GM21528 (cell line): ENCODE measurements at regions not wholly inside any gene's neighbourhood (a gene's known extent, or its start where the extent isn't known, plus 50 kb on each side); places are given as distances from the start of the nearest gene placed in this dataset.

Source experiments
- ATAC-seq: cut with Tn5 transposase; IDR thresholded peaks from one replicate; pipeline ENCODE4 v1.9.1; 2021; ENCODE audit warnings: mild to moderate bottlenecking, moderate library complexity; ENCODE audit not compliant: unreplicated experiment, low FRiP score

DNA sequence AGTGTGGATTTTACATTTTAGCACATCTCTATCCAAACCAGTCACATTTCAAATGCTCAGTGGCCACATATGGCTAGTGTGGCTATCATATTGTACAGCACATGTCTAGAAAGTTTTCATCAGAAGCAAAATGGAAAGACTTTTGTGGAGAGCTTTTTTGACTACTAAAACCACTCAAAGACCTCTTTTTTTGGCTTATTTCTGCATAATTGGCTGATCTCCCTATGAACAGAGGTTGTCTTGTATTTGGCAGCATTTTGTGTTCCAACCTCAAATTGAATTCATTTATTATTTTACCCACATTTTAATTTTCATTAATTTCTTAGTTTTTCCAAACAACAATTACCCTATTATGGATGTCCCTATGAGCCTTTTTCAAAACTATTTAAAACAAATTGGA lies 395.7 kb downstream of the TLE1 start:
- ATAC-seq, result no peak

- no peak for ATAC-seq
Measured at GRCh38 chr9:81292056-81292805, 397.1 kb downstream of the TLE1 start.

- no peak for ATAC-seq
Measured at GRCh38 chr9:81289622-81290021, 399.7 kb downstream of the TLE1 start.

DNA sequence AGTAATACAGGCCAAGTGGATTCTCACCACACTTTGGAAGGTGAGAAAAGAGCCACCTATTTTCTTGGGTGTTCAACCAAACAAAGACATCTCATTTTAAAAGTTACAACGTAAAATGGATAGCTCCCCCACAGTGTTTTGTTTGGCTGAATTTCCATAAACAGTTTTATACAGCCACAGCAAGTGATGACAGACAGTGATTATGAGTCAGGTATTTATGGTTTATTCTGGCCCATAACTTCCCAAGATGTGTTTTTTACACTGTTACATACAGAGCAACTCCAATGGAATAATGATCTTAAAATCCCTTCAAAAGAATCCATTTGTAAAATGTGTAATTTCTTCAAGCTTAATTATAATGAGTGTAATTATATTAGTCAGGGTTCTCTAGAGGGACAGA lies 421.3 kb downstream of the TLE1 start:
- ATAC-seq, result no peak

- ATAC-seq, result no peak
Measured at GRCh38 chr9:81266674-81267073, 422.7 kb downstream of the TLE1 start.

DNA sequence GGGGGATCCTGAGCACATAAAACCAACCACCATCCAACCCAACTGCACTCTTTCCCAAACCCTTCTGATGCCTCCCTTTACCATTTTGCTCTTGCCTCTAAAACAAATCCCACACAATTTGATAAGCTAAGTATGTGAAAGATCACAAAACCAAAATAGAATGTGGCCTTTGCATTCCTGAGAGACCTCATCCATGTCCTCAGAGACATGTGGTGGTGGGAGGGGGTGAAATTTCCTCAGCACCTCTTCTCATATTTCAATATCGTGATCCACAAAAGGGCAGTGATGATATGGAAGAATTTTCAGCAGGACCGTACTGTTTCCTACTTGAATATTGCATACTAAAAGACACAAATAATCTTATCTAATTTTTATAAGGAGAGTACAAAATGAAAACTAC lies 423.3 kb downstream of the TLE1 start:
- no peak for ATAC-seq

GRCh38 chr9:81264516-81264915 lies 424.8 kb downstream of the TLE1 start:
- ATAC-seq, result no peak

GRCh38 chr9:81259896-81260295 lies 429.5 kb downstream of the TLE1 start:
- ATAC-seq, result no peak

GRCh38 chr9:81256368-81256767 lies 433.0 kb downstream of the TLE1 start:
- no peak for ATAC-seq

DNA sequence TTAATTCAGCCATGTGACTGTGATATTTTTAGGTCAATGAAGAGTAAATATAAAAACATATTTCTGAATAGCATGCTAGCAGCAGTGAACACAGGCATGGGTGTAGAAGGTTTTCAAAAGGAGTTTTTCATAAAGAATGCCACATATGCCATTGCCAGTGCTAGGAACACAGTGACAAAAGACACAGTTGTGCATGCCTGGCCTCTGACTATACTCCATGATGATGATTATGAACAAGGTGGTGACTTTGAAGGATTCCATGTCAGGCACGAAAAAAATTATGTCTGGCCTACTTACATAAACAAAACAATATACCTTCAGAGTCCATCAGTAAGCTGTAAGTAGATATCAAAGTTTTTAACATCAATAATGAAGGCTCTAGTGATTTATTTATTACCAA lies 438.7 kb downstream of the TLE1 start:
- no peak for ATAC-seq

- ATAC-seq, result no peak
Measured at GRCh38 chr9:81250041-81250440, 439.3 kb downstream of the TLE1 start.

DNA sequence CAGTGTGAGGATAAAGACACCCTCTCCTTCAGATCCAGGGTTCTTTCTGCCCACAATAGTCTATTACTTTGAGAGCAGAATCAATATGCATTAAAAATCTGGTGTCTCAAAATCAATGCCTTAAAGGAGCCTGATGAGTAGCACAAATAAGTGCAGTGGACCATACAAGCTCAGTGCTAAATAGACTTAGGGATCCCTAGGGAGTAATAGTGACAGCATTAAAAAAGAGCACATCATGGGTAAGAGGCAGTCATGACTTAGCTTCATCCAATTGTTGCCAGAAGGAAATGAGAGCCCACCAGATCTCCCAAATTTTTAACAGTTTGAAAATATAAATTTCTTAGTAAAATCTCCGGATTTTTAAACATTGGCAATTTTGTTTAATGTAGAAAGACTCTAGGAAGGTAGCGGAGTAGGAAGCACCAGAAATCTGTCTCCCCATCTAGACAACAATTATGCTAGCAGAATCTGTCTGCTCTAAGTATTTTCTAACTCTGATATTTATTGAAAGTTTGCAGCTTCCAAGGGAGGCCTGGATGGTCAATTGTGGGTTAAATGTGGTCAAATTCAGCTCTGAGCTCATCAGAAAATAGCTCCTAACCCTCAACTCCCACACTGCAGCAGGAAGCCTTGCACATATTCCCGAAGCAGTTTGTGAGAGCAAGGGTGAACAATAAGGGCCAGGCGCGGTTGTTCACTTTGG lies 443.9 kb downstream of the TLE1 start:
- ATAC-seq, result no peak

DNA sequence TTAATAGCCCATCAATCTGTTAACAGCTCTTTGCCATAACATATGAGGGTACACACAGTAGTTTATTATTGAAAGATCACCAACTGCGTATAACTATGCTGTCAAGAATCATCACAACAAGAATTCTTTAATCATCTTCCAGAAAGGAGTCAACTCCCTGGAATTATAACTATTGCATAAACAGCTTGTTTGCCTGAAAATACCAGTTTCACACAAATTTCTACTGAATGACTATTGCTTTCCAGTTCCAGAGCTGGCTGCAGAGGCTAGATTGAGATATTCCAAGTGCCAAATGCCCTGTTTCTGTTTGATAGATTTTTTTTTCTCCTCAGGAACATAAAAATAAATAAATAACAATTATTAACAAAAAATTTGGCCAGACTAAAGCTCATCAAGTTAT lies 444.7 kb downstream of the TLE1 start:
- ATAC-seq, result no peak

GRCh38 chr9:81242866-81243265 lies 446.5 kb downstream of the TLE1 start:
- no peak for ATAC-seq

GRCh38 chr9:81239388-81239787 lies 450.0 kb downstream of the TLE1 start:
- ATAC-seq, result no peak

- no peak for ATAC-seq
Measured at GRCh38 chr9:81237565-81238231, 451.6 kb downstream of the TLE1 start.

- no peak for ATAC-seq
Measured at GRCh38 chr9:81234924-81235610, 454.3 kb downstream of the TLE1 start.

GRCh38 chr9:81231011-81231410 lies 458.3 kb downstream of the TLE1 start:
- no peak for ATAC-seq

GRCh38 chr9:81227507-81228245 lies 461.7 kb downstream of the TLE1 start:
- no peak for ATAC-seq

GRCh38 chr9:81225596-81225995 lies 463.8 kb downstream of the TLE1 start:
- no peak for ATAC-seq
